ENCODE measurements at regions not wholly inside any gene's neighbourhood (a gene's known extent, or its start where the extent isn't known, plus 50 kb on each side); places are given as distances from the start of the nearest gene placed in this dataset.
"Not testable (repeated sequence)": the region's sequence is repeated elsewhere in the genome, so short reads cannot be mapped to it uniquely, and the experiment has no call there.

GRCh38 chr5:167934551-167934971 is 356.9 kb upstream of the WWC1 start:
- no peak for DNase-seq

GRCh38 chr5:167936022-167936421 is 355.4 kb upstream of the WWC1 start:
- no peak for DNase-seq

DNA sequence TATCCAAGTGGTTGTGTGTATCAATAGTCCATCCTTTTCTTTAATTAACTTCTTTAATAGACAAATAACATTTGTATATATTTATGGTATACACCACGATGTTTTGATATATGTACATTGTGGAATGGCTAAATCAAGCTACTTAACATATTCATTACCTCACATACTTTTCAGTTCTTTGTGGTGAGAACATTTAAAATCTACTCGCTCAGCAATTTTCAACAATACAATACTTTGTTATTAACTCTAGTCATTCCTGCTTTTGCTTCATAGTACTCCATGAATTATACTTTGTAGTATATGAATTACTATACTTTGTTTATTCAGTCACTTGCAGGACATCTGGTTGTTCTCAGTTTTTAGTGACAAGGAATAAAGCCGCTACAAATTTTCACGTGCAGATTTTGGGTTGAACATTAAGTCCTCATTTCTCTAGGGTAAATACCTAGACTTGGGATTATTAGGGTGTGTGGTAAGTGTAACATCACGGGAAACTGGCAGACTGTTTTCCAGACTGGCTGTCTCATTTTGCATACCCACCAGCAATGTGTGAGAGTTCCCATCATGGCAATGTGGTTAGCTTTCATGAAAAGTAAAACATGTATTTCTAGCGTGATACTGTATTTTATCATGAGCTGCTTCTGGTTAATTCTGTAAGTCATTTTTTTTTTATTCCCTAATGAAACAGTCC is 354.4 kb upstream of the WWC1 start:
- no peak for DNase-seq

DNA sequence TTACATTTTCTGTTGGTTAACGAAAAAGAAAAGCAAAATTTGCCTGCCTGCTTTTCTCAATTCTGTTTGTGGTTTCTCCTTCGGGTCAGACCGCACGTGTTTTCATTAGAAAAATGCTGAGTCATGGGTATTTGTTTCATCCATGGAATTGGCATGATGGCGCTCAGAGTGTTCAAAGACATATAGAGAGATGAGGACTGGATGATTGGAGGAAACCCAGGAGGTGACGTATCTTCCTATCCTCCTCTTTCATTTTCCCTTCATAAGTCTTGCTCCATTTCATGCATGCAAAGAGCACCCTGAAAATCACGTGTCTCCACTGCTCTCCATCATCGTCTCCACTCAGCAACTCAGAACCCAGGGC is 353.8 kb upstream of the WWC1 start:
- no peak for DNase-seq

- no peak for DNase-seq
Observed at GRCh38 chr5:167939686-167940085, 351.8 kb upstream of the WWC1 start.

DNA sequence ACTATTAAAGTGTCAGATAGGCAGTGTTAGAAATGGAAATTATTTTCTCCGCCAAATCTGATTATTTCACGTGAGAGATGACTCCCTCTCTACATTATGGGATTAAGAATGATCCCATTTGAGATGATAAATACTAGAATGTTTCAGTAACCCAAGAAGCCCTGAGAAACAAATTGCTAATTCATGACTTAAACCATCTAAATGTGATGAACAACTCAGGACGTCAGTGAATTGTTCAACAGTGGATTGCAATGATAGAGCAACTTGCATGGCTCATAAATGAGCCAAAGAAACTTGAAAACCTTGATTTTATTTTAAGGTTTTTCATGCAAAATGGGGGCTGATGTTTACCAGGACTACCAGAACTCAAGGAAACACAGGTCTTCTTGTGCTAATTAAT is 350.5 kb upstream of the WWC1 start:
- DNase-seq: no peak

DNA sequence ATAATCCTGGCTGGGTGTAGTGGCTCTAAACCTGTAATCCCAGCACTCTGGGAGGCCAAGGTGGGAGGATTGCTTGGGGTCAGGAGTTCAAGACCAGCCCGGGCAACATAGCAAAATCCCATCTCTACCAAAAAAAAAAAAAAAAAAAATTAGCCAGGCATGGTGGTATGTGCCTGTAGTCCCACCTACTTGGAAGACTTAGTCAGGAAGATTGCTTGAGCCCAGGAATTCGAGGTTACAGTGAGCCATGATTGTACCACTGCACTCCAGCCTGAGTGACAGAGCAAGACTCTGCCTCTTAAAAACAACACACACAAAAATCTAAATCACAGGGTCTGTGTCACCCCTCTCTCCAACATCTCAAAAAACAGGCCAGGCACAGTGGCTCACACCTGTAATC is 349.9 kb upstream of the WWC1 start:
- DNase-seq: not testable (repeated sequence)

- DNase-seq: no peak
Observed at GRCh38 chr5:167943343-167943742, 348.1 kb upstream of the WWC1 start.

DNA sequence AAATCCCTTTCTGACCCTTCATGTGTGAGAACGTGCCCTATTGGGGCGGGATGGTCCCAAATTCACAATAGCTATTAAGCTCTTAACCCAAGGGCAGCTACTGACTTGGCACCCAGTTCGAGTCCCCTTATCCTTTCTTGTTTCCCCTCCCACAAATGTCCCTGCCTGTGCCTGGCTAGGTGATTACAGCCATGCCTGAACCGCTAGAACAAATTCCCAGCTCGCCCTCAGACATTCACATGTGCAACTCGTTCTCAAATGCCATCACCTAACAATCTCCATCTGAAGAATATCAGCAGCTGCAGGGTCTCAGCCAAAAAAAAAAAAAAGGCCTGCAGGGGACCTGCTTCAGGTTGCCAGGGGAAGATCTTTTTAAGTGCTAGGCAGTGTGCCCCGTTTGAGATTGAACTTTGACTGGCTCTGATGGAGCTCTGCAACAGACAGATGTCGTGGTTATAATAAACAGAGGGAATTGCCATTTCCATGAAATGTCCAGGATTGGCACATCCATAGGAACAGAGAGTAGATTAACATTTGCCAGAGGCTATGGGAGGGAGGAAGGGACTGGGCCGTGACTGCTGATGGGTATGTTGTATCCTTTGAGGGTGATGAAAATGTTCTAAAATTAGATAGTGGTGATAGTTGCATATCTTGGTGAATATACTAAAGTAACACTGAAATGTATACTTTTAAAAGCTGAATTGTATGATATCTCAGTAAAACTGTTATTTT is 347.2 kb upstream of the WWC1 start:
- no peak for DNase-seq

GRCh38 chr5:167945542-167946384 is 345.7 kb upstream of the WWC1 start:
- DNase-seq: no peak

DNA sequence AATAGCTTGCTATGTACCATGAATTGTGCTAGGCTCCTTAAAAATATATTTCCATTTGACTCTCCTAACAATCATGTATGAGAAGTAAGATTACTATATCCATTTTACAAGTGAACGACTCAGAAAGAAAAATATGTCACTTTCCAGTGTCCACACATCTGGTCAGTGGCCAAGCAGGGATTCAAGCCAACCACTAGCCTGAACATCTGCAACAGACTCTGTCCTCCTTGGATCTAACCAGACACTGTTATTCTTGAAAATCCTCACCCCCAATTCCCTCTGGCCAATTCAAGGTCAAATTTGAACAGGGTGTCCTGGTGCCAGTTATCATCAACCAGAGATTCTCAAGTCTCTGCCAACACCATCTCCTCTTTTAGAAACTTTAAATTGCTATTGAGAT is 344.1 kb upstream of the WWC1 start:
- DNase-seq: no peak

GRCh38 chr5:167948251-167948650 is 343.2 kb upstream of the WWC1 start:
- no peak for DNase-seq

GRCh38 chr5:167949435-167949834 is 342.0 kb upstream of the WWC1 start:
- DNase-seq: no peak

DNA sequence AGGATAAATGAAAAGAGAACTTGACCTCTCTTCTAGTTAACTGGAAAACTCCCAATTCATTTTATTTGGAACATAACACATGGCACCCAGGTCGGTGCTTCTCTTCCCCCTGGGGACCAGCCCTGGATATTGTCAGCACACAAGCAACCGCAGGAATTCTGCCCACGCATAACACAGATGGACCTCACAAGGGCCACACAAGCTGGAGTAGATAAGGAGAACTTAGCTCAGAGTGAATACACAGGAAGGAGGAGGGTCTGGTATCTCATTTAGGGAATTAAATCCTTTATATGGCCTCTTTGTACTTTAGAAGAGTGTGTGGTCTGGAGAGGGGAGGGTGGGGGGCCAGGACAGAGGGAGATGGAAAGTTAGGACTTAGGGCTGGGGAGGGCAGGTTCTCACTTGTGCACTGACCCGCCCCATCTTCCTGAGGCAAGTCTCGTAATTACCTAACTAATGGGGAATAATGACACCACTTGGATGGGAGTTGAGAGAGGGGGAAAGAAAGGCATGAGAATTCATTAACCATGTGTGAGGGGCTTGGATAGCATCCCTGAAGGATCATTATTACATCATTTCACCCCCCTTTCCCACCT is 341.2 kb upstream of the WWC1 start:
- DNase-seq: no peak

DNA sequence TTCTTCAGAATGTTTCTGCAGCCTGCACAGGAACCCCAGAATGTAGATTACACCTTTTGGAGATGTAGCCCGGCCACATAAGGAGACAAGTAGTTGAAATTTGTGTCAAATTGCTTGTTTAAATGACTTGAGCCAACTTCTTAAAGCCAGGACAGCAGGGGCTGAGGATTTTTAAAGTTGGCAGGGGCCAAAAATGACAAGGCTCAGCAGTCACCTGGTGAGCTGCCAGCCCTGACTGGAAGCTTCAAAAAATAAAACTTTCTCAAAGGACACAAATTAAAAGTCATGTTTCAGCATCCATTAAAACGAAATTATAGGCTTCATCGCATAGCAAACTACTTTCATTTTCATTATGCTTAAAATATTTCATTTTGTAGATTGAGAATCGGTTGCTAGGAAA is 340.3 kb upstream of the WWC1 start:
- DNase-seq: no peak

GRCh38 chr5:167952278-167952995 is 339.0 kb upstream of the WWC1 start:
- no peak for DNase-seq

- no peak for DNase-seq
Observed at GRCh38 chr5:167953151-167953798, 338.2 kb upstream of the WWC1 start.

DNA sequence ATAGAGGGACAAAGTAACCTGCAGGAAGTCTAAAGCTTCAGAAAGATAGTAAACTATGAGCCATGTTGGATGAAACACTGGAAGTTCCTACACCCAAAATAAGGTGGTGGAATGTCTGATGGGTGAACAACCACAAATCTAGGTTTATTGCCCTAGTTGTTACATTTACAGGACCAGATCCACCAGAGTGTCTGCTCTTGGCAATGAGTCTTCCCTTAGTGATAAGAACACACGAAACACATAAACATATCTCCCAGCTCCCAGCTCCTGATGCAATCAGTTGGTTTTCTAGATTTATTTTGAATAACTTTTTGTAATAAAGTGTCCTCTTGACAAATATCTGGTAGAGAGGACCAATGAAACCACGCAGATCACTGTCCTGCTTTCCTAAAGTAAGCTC is 329.7 kb upstream of the WWC1 start:
- no peak for DNase-seq

- DNase-seq: no peak
Observed at GRCh38 chr5:167964529-167964928, 326.9 kb upstream of the WWC1 start.

DNA sequence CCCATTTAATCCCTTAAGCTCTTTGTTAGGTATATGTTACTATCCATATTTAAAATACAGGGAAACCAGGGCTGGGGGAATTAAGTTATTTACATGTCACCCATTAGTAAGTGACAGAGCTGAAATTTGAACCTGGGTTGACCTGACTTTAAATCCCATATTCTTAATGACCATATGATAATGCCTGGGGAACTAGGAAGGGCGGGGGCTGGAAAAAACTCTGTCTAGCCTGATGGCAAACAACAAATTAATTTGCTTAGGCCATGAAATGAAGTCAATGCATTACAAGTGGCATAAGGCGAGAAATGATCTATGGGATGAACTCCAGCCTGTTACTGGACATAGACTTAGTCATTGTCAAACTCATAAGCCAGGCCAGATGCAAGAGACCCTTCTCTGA is 325.7 kb upstream of the WWC1 start:
- DNase-seq: no peak

GRCh38 chr5:167966979-167967378 is 324.5 kb upstream of the WWC1 start:
- no peak for DNase-seq

- DNase-seq: no peak
Observed at GRCh38 chr5:167967494-167968177, 323.8 kb upstream of the WWC1 start.
